Epithelial cell of prostate (primary cell): ENCODE measurements at regions not wholly inside any gene's neighbourhood (a gene's known extent, or its start where the extent isn't known, plus 50 kb on each side); places are given as distances from the start of the nearest gene placed in this dataset.
A peak's percentile ranks its signal among the peaks of the same experiment; 100 is the strongest.

ENCODE experiments used
- DNase-seq: peaks from one replicate; pipeline ENCODE4 v3.0.0-alpha.2; 2011; ENCODE audit warnings: low read depth, low spot score
- H3K27ac ChIP-seq: fragments of 450-650 bp; 2 replicates; pipeline ENCODE4 v1.5.1; 2017; ENCODE audit warnings: mild to moderate bottlenecking

DNA sequence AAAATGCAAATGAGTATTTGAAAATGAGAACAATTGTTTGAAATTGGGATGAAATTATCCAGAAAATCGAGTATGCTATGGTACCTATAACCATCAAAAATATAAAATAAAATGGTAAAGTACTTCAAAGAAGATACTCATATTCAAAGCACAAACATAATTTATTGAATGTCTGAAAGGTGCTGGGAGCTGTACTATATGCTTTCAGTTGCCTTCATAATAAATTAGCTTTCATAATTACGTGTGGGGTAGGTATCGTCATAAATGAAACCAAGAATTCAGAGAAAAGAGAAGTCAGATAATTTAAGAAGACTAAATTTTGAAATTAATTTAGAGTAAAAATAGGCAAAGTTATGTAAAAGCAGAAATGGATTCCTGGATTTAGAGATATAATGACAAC lies 721.9 kb upstream of the ACVR2A start:
- no peak overlapping the region for H3K27ac ChIP-seq

DNA sequence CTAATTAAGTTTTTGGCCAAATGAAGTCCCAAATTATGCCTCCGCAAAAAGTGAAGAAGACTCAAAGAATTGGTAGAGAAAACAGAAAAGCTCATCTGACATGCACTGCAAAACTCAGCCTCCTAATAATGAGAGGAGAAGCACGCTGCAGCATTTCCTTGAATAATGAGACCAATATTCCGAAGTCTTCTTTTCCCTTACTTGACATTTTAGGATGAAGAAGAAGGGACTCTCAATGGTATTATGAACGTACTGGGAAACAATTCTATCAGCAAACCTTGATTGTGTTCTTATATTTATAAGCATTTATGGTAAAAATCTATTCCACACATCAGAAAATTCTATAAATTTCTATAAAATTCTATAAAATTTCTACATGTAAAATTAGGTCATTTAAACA lies 733.9 kb upstream of the ACVR2A start:
- no peak for DNase-seq
- H3K27ac ChIP-seq: no peak overlapping the region

More for the DNA sequence above, 721.9 kb upstream of the ACVR2A start:
- DNase-seq: no peak

DNA sequence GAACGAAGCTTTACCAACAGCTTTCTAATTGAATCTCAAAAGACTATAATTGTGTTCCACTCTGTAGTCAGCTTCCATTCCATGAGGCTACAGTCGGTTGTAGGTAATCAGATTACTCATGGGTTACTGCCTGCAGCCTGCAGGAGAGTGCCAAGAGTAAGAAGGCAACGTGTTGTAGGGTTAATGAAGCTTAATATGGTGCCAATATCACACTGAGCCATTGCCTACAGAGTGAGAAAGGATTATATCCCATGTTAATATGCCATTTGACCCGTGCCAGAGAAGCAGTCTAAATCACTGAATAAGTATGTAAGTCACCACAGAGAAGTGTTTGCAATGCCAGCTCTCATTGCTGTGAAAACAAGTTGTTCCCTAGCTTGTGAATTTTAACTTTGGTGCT lies 734.5 kb upstream of the ACVR2A start:
- H3K27ac ChIP-seq: no peak overlapping the region
- no peak for DNase-seq

DNA sequence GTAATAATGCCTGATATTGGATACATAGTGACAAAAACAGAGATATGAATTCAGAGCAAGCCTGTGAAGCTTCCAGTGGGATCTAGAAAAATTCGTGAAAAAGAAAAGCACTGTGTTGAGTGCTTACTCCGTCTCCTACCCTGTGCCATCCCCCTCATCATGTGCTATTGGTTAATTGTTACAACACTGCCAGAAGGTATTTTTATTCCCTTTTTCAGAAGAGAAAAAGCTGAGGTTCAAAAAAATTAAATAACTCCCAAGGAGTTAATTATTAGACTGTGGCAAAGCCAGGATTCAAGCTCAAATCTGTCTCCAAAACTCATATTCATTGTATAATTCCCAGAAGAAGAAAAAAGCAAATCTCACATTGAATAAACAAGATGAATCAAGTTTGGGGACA lies 735.5 kb upstream of the ACVR2A start:
- DNase-seq: no peak
- no peak overlapping the region for H3K27ac ChIP-seq

DNA sequence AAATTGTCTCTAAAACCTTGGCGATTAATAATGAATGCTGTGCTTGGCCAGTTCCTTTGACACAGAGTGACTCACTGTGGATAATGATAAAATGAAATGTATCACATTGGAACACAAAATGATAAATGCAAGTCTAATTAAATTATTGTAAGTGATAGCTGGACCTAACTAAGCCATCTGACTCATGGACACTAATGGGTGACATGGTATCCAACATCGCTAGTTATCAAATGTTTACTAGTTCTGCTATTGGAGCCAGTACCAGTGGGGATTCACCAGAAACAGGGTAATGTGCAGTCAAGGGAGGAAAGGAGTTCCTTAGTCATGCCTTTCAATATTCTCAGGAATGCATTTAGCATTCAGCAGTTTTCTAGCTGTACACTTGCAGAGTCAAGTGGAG lies 736.3 kb upstream of the ACVR2A start:
- no peak for DNase-seq
- H3K27ac ChIP-seq: no peak overlapping the region

DNA sequence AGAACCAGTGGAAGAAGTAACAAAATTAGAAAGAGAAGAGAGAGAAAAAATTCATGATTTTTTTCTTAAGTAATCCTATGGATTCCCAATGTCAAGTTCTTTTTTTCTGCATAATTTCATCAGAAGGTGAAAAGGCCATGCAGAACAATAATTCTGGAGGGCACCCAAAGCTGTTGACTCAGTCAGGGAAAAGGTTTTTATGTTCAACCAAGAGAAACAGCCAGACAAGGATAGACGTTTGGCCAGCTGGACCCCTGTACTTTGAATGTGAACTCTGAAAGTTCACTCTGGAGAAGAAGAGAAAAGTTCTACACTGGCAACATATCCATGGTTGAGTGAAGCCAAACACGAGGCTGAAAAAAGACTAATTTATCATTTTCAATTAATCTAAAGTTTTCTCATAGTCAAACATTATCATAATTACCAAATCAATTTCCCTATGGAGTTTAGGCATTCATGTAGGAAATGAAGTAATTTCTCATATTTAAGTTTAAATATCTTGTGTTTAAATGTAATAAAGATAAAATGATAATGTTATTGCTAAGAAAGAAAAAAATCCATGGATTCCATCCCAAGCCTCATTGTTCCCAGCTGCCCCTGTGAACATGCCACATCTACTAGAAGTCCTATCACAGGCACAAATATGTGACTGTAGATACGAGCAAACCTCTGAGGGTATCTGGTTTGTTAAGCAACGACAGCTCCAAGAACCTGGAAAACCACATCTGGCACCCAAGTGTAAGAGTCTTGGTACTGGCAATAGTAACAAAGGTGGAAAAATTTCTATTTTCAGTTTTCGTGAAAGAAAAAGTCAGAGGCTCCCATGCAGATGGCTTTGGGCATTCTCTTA lies 742.7 kb upstream of the ACVR2A start:
- no peak for DNase-seq
- H3K27ac ChIP-seq: no peak overlapping the region

DNA sequence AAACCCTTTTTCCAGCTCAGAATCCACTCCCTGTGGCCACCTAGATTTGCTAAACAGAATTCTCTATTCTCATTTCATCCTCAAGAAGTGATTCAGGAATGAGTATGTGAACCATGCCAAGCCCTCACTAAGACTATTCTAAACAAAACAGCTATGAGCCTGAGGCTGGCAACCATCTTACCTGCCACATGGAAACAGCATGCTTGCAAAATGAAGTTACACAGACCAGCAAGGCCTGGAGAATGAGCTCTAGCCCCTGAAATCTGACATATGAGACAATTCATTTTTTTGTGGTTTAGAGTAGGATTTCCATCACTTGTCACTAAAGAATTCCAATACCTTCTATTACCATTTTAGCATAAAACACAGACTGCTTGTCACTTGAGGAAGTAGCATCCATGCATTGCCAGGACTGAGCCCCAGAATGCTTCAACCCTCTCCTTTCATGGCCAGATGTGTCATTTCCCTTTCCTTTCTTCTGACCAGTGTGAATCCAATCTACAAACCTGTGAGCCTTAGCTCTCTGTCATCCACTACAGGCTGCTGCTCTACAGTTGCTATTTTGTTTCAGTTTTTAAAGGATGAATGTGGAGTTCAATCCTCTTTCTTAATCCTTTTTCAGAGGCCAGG lies 744.3 kb upstream of the ACVR2A start:
- no peak for DNase-seq
- H3K27ac ChIP-seq: peak overlapping the region; percentile 40

DNA sequence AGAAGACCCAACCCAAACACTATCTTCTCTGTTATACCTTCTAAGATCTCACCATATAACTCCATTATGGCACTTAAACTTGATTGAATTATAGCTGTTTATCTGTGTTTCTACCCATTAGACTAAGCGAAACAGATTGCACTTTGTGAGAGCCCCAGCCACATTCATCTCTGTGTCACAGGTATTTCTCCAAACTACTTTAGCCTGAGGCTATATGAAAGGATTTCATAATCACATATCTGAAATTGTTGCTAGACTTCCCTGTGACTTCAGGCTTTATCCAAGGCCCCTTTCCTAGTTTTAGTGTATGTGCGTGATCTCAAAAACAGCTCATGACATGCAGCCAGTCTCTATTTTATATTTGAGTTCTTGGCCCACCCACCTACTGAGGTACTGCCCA lies 745.0 kb upstream of the ACVR2A start:
- peak overlapping the region; percentile 40 for H3K27ac ChIP-seq
- DNase-seq: no peak

DNA sequence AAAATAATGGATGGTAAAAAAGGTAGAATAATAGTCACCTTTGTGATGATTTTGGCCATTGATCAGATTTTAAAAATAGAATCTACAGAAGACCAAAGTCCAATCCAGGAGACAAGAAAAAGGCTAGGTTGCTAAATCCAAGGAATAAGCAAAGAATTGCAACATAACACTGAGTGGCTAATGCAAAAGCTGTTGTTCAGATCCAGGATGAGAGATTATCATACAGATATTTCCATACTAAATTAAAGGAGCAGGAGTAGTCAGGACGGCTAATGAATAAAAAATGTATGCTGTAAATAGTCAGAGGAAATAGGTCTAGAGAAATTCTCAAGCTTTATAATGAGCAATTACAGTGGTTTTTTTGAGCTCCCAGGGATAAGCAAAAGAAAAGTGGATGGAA lies 745.9 kb upstream of the ACVR2A start:
- no peak overlapping the region for H3K27ac ChIP-seq
- DNase-seq: no peak

DNA sequence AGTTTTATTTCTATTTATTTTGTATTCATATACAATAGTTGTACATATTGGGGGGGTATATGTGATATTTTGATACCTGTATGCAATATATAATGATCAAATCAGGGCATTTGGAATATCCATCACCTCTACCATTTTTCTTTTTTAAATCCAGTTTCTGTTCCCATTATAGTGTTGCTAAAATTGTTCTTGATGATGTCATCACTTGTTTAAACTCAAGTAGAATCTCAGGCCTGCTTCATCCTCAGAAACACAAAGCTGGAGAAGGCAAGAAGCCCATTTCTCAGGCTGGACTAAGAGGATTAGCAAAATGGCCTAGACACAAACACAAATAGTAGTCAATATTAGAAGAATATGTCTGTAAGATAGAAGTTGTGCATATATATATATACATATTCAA lies 747.1 kb upstream of the ACVR2A start:
- H3K27ac ChIP-seq: no peak overlapping the region
- no peak for DNase-seq

DNA sequence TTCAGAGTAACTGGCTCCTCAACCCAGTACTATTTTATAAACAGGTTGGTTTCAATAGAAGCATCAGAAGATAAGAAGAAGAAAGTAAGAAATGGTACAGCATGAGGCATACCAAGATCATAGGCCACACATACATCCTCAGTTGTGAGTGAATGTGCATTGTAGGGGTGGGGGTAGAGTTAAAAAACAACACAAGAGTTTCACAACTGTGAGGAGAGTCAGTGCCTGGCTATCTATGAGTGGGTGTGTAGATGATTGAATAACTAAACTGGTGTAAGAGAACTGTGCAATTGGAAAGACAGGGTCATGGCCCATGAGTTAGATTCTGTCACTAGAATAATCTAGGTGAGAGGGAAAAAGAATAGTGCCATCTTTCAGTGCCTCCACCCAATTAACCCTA lies 748.2 kb upstream of the ACVR2A start:
- DNase-seq: no peak
- no peak overlapping the region for H3K27ac ChIP-seq

DNA sequence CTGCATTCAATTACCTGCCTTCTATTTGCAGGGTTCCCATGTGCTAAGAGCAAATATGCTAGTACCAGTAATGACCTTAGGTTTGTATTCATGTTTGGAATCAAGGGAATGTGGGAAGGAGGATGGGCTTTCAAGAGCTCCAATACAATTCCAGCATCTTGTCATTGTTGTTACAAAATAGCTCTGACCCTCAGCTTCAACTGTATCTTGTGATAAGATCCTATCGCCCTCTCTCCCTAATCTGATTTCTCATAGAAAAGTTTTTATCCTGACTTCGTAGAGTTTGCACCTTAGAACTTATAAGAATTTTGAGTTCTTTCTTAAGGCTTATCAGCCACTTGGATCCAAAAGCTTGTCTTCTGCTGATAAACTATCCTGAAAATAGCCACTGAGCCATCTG lies 749.5 kb upstream of the ACVR2A start:
- DNase-seq: no peak
- H3K27ac ChIP-seq: no peak overlapping the region

DNA sequence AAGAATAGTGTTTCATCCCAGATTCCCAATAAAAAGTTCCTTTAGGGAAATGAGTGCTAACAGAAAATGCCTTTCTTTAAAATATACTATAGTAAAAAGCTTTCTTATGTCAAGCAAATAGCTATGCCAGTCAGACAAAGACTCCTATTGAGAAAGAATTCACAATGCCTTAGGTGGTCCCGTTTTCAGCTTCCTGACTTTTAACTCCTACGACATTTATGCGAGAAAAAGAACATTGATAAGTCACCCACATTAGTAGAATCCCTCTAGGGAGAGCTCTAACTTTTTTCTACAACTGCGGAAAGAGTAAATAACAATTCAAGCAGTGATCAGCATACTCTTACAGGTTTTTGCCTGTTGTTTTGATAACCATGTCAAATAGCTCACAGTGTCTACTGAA lies 750.8 kb upstream of the ACVR2A start:
- no peak overlapping the region for H3K27ac ChIP-seq
- no peak for DNase-seq

DNA sequence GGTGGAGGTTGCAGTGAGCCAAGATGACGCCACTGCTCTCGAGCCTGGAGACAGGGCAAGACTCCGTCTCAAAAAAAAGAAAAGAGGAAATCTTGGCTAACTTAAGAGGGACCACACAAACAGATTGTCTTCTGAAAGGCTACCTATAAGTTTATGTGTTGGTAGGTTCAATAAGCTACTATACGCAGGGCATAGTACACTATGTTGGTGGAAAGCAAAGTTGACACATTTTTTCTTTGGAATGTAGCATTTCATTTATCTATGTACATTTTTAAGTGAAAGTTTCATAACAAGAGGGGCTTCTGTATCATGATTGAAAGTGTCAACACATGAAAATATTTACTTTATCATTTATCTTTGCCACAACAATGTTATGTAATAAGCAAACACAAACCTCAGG lies 752.6 kb upstream of the ACVR2A start:
- H3K27ac ChIP-seq: no peak overlapping the region
- no peak for DNase-seq

DNA sequence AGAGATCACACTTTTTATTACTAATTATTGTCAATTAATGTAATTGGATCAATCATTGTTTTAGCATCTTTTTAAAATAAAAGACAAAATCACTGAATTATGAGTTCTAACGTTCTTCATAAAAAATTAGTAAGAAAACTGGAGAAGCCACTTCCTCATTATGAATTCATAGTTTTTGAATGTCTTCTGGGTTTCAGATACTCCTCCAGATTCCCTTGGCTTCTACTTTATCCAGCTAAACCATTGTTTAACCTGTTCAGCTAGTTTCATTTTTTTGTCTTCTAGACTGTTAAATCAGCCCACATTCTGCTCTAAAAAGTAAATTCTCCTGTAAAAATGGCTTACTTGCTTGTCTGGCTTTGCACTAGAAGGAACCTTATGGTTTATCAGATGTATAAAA lies 753.4 kb upstream of the ACVR2A start:
- no peak overlapping the region for H3K27ac ChIP-seq
- DNase-seq: no peak

DNA sequence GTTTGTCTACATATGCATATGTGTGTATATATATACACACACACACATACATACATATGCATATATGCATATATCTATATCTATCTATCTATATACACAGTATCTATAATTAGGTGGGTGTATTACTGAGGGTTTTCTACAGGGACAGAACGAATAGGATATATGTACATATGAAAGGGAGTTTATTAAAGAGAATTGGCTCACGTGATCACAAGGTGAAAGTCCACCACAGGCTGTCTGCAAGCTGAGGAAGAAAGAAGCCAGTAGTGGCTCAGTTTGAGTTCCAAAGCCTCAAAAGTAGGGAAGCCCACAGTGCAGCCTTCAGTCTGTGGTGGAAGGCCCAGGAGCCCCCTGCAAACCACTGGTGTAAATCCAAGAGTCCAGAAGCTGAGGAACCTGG lies 756.0 kb upstream of the ACVR2A start:
- H3K27ac ChIP-seq: no peak overlapping the region
- no peak for DNase-seq

DNA sequence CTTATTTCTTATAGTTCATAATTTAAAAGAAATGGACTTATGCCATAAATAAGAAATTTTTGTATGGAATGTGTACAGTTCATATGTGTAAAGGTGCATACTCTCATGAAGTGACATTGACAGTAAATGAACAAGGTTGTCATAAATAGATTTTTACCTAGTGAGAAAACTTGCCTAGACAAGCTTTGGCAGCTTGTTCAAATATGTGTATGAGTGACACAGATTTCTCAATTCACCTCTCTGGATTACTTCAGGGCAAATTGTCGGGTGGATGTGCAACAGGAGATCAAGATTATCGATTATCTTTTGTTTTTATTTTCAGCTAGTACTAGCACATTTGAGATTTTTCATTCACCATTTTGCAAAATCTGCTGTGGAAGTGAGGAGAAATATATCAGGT lies 758.1 kb upstream of the ACVR2A start:
- DNase-seq: no peak
- H3K27ac ChIP-seq: no peak overlapping the region

DNA sequence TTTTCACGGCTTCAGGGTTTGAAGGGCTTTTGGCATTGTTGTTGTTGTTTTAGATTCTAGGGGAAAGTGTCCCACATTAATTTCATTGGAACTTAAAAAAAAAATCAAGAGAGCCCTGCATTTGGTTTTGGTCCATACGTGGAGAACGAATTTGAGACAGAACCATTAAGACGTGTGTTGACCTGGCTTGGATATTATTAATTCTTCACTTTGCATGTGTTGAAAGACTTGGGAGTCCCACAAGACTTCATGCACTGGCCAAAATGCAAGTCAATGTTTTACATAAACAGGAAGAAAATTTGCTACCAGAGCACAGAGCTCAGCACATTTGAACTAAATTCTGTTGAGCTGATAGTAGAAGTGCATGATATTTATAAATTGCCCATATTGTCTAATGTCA lies 761.2 kb upstream of the ACVR2A start:
- DNase-seq: no peak
- H3K27ac ChIP-seq: no peak overlapping the region

DNA sequence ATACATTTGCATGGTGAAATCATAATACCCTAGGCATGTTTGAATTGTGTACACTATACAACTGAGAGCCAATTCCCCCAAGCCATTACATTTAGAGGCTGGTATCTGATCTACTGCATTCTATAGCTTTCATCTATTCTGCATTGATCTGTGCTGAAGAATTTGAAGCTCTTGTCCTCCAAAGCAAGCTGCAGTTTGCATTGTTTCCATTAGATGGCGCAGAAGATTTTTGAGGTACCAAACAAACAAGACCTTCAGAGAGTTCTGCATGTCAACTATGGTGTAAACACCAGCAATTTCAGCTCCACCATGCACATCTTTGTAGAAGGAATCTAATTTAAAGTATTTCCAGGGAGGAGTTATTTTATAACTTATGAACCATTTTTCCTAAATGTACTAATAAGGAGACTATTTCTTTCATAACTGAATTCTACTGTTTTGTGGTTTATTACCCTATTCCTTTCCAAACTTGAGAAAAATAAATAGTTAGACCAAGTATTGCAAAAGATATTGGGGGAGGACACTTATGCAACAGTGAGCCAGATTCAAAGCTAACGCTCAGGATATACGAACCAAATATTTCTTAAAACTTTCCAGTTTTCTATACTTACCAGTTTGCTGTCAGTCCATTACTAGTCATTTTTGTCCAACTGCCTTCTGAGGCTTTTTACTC lies 761.8 kb upstream of the ACVR2A start:
- DNase-seq: no peak
- no peak overlapping the region for H3K27ac ChIP-seq

DNA sequence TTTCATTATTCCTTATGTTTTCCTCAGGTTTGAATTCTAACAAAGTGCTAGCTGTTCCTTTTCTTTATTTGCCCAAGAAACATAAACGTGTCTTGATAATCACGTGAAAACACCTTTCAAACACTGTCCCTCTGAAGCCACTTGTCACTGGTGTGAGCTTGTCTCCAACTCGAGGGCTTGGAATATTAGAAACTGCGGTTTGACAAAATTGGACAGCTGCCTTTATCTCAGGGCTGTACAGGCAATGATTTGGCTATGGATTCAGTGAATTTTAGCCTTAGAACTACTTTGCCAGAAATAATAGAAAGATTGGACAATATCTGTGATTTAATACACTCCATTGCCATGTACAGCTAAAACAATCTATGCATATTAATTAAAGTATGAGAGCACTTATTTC lies 763.0 kb upstream of the ACVR2A start:
- H3K27ac ChIP-seq: no peak overlapping the region
- no peak for DNase-seq

DNA sequence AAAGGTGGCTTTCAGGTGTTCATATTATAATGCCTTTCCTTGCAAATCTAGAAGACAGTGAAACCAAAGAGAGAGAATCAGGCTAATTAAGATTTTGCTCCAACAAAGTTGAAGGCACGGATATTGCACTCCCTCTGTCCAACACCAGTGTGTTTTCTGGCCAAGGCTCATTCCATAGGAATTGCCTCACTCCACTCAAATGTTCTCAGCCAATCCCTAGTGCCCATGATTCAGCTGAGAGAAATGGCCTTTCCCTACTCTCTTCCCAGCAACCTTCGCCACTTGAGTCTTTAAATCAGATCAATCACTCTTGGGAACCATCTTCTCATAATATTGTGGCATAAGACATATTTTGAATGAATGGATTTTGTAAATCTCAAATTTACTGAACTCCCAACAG lies 768.2 kb upstream of the ACVR2A start:
- H3K27ac ChIP-seq: peak overlapping the region; percentile 0

DNA sequence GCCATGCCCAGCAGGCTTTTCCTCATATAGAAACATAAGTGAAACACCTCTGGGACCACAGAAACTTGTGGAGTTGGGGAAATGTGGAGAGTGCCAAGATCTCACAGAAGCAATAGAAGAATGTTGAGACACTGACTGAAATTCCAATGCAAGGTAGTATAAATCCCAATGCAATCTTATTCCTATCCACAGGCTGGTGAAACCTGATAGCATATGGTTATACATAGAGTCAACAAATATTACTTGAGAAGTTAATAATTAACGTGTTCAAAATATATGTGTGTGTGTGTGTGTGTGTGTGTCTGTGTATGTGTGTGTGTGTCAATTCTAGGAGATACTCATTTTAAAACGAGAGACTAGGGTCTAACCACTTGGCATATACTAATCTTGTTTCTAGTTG lies 776.8 kb upstream of the ACVR2A start:
- DNase-seq: no peak
- H3K27ac ChIP-seq: no peak overlapping the region

More for the DNA sequence above, 768.2 kb upstream of the ACVR2A start:
- DNase-seq: no peak
